ENCODE measurements at regions not wholly inside any gene's neighbourhood (a gene's known extent, or its start where the extent isn't known, plus 50 kb on each side); places are given as distances from the start of the nearest gene placed in this dataset.

- Histone ChIP-seq H3K79me2 (ENCODE audit: control insufficient read depth, insufficient read depth, low read length) (no peaks in the 10 kb centered on the region), H4K20me1 (ENCODE audit: control insufficient read depth, insufficient read depth) (no peaks in the 10 kb centered on the region), H3K27me3 (replicated peaks in 1 of 2; ENCODE audit: control insufficient read depth in 2 of 2, insufficient read depth in 2 of 2, low read length in 1 of 2) (no peaks in the 10 kb centered on the region), H3K4me1 (ENCODE audit: control insufficient read depth, insufficient read depth, low read length) (no peaks in the 10 kb centered on the region), H3K36me3 (ENCODE audit: control insufficient read depth in 2 of 2, insufficient read depth in 2 of 2, low read length in 1 of 2) (no peaks in the 10 kb centered on the region), H3K4me2 (ENCODE audit: control insufficient read depth, insufficient read depth) (no peak overlapping the region), H3K27ac (ENCODE audit: control insufficient read depth, insufficient read depth) (no peak overlapping the region), H3K9ac (ENCODE audit: control insufficient read depth, insufficient read depth, low read length) (no peak overlapping the region), H3K9me3 (replicated peaks; ENCODE audit: control insufficient read depth, insufficient read depth, low read length) (no peaks in the 10 kb centered on the region; the same call in 2 of the 3 replicates), H3K4me3 (no peak overlapping the region), H2AFZ (ENCODE audit: control insufficient read depth, low read depth, low read length) (no peak overlapping the region)
- 14% methylated on average over 6 of the region's 6 CpGs for WGBS (ENCODE audit: insufficient coverage, insufficient replicate concordance, low lambda C conversion rate, missing lambda C conversion rate)
- SMC1A ChIA-PET (ENCODE audit: uncharacterized antibody, unreplicated experiment), result no interaction called here
- no peak for TF ChIP-seq ZNF622 (IDR thresholded peaks at IDR 0.05)
- no peak for TF ChIP-seq CEBPB (IDR thresholded peaks at IDR 0.05; ENCODE audit: borderline replicate concordance in 1 of 2, low read depth in 2 of 2, low read length in 2 of 2)
- TF ChIP-seq YY1 (IDR thresholded peaks at IDR 0.05; ENCODE audit: low read depth, low read length), result no peak
- TF ChIP-seq ZNF384 (IDR thresholded peaks at IDR 0.05; ENCODE audit: borderline replicate concordance, low read depth, low read length), result no peak
- no peak for TF ChIP-seq SRF (IDR thresholded peaks at IDR 0.05; ENCODE audit: low read depth in 2 of 2, low read length in 2 of 2)
- no peak for TF ChIP-seq CTCF (IDR thresholded peaks at IDR 0.05 in 2 of 3, conservative IDR thresholded peaks at IDR 0.05 in 1 of 3; ENCODE audit: control insufficient read depth in 2 of 3, extremely low read depth in 1 of 3, insufficient read depth in 1 of 3, low read depth in 3 of 3, low read length in 3 of 3)
- no peak for TF ChIP-seq MEF2A (IDR thresholded peaks at IDR 0.05; ENCODE audit: insufficient read depth, low read depth, low read length)
- TF ChIP-seq TAF1 (IDR thresholded peaks at IDR 0.05; ENCODE audit: borderline replicate concordance, low read depth, low read length), result no peak
- TF ChIP-seq FOS (IDR thresholded peaks at IDR 0.05; ENCODE audit: borderline replicate concordance, extremely low read depth, insufficient read length), result no peak
- no peak for TF ChIP-seq YBX1 (IDR thresholded peaks at IDR 0.05)
- ATAC-seq, result no peak
- intact Hi-C loops (cut with micrococcal nuclease; ENCODE audit: unreplicated experiment) (no loop called here), in situ Hi-C loops (cut with MboI) (no loop called here)
- DNase-seq (ENCODE audit: low read depth, low spot score), result no peak
- RAD21 ChIA-PET (ENCODE audit: unreplicated experiment), result no interaction called here
- CTCF ChIA-PET, result no interaction called here
- POLR2A ChIA-PET, result no interaction called here
- no peak for FAIRE-seq
- no TSS peak for BruUV-seq (replicated peaks)
Measured at GRCh38 chrX:40371376-40371775, 209.4 kb upstream of the ATP6AP2 start.
